ENCODE measurements at regions not wholly inside any gene's neighbourhood (a gene's known extent, or its start where the extent isn't known, plus 50 kb on each side); places are given as distances from the start of the nearest gene placed in this dataset.

DNA sequence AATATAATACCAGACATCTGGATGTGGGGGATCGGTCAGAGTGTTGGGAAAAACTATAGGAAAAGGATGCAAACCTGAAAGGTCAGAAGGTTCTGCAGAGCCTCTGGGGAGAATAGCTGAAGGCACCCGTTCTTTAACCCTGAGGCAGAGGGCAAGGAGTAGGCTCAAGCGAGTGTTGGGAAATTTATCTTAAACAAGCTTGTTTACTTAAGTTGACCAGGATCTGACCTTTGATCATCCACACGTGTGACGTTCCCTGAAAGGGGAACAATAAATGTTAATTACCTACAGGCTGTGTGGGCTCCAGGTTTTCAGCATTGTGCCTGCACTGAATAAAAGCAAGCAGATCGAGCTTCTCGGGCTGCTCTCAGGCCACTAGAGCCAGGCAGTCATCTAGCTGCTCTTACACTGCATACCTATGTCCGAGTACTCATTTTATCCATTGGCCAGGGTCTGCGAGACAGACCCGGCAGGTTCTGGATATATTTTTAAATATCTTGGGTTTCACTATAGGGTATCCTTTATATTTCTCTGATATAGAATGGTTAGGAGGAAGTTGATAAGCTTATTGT is 400.6 kb upstream of the CHST9 start:
- no peak for TF ChIP-seq CTCF (IDR thresholded peaks at IDR 0.05; ENCODE audit: low read depth, low read length, missing control alignments)
- no peak overlapping the region for H3K4me3 ChIP-seq (replicated peaks; ENCODE audit: low read depth, low read length)
- DNase-seq (ENCODE audit: extremely low read depth, low read depth) = no peak

GRCh38 chr18:27583466-27583865 is 398.4 kb upstream of the CHST9 start:
- no peak for TF ChIP-seq CTCF (IDR thresholded peaks at IDR 0.05; ENCODE audit: low read depth, low read length, missing control alignments)
- no peak for DNase-seq (ENCODE audit: extremely low read depth, low read depth)
- no peak overlapping the region for H3K4me3 ChIP-seq (replicated peaks; ENCODE audit: low read depth, low read length)

- no peak for DNase-seq (ENCODE audit: extremely low read depth, low read depth)
- no peak overlapping the region for H3K4me3 ChIP-seq (replicated peaks; ENCODE audit: low read depth, low read length)
- no peak for TF ChIP-seq CTCF (IDR thresholded peaks at IDR 0.05; ENCODE audit: low read depth, low read length, missing control alignments)
These were observed 397.8 kb upstream of the CHST9 start for GRCh38 chr18:27582760-27583412.

GRCh38 chr18:27581296-27581904 is 396.3 kb upstream of the CHST9 start:
- no peak for TF ChIP-seq CTCF (IDR thresholded peaks at IDR 0.05; ENCODE audit: low read depth, low read length, missing control alignments)
- no peak for DNase-seq (ENCODE audit: extremely low read depth, low read depth)
- H3K4me3 ChIP-seq (replicated peaks; ENCODE audit: low read depth, low read length) = no peak overlapping the region

DNA sequence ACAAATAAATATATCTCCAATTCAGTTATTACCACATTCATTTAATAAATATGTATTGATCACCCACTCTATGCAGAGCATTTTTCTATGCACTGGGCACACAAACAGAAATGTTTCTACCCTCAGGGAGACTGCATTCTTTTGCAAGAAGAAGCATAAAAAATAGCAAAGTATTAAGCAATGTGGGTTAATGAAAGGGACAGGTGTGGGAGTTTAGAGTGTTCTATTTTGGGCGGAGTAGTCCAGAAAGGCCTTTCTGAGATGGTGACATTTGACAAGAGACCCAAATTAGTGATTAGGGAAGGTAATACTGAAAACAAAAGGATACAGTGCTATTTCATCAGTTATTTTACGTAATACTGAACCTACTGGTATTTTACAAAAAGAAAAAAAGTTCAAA is 394.3 kb upstream of the CHST9 start:
- H3K4me3 ChIP-seq (replicated peaks; ENCODE audit: low read depth, low read length) = no peak overlapping the region
- DNase-seq (ENCODE audit: extremely low read depth, low read depth) = no peak
- no peak for TF ChIP-seq CTCF (IDR thresholded peaks at IDR 0.05; ENCODE audit: low read depth, low read length, missing control alignments)

DNA sequence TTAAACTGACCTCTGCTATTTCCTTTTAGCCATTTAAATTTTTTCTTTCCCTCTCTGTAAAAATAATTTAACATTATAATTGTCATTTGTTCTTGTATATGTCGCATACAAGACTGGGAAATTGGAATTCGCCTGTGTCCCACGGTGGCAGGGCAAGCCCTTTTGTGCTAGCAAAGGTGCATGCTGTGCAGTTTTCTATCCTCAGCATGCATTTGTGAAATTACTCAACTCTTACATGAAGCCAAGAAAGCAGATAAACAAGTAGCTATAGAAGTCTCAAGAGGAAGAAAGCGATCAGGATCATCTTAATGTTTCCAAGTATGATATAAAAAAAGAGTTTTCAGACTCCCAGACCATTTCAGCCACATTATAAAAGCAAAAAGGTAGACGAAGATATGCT is 392.6 kb upstream of the CHST9 start:
- TF ChIP-seq CTCF (IDR thresholded peaks at IDR 0.05; ENCODE audit: low read depth, low read length, missing control alignments) = no peak

More for the DNA sequence above, 392.6 kb upstream of the CHST9 start:
- H3K4me3 ChIP-seq (replicated peaks; ENCODE audit: low read depth, low read length) = no peak overlapping the region
- DNase-seq (ENCODE audit: extremely low read depth, low read depth) = no peak

All from HFF-Myc (cell line).